Neural cell (in vitro differentiated cells): ENCODE measurements at regions not wholly inside any gene's neighbourhood (a gene's known extent, or its start where the extent isn't known, plus 50 kb on each side); places are given as distances from the start of the nearest gene placed in this dataset.

ENCODE experiments used
- H2AFZ ChIP-seq: fragments of 200-600, 300-800 bp; sonication (generic), shearing (Covaris generic); 2 replicates; pipeline ENCODE4 v1.6.0; 2014; ENCODE audit warnings: low read depth, mild to moderate bottlenecking, antibody characterized with exemption, low read length, moderate library complexity
- H3F3A ChIP-seq: fragments of 200-600 bp; shearing (Covaris generic); 2 replicates; pipeline ENCODE4 v1.6.1; 2016; ENCODE audit warnings: mild to moderate bottlenecking, moderate library complexity, mixed read lengths, antibody characterized with exemption, low read length; ENCODE audit not compliant: insufficient read depth, poor library complexity, severe bottlenecking
- H3K27ac ChIP-seq: fragments of 200-600, 300-800 bp; sonication (generic), shearing (Covaris generic); 2 replicates; pipeline ENCODE4 v1.5.1; 2014; ENCODE audit warnings: mild to moderate bottlenecking, low read length, moderate library complexity
- H3K27me3 ChIP-seq: fragments of 300-800, 200-600 bp; sonication (generic), shearing (Covaris generic); 2 replicates; pipeline ENCODE4 v1.6.0; 2014; ENCODE audit warnings: mild to moderate bottlenecking, low read depth, low read length, moderate library complexity; ENCODE audit not compliant: insufficient read depth
- H3K36me3 ChIP-seq: fragments of 300-800, 200-600 bp; sonication (generic), shearing (Covaris generic); 2 replicates; pipeline ENCODE4 v1.5.1; 2014; ENCODE audit warnings: mild to moderate bottlenecking, antibody characterized with exemption, low read length, moderate library complexity; ENCODE audit not compliant: insufficient read depth
- H3K4me2 ChIP-seq: fragments of 300-800, 200-600 bp; sonication (generic), shearing (Covaris generic); 2 replicates; pipeline ENCODE4 v1.6.0; 2014; ENCODE audit warnings: mild to moderate bottlenecking, low read length
- H3K4me3 ChIP-seq: fragments of 300-800, 200-600 bp; sonication (generic), shearing (Covaris generic); 2 replicates; pipeline ENCODE4 v1.5.1; 2014; ENCODE audit warnings: mild to moderate bottlenecking, low read length, moderate library complexity
- H3K79me2 ChIP-seq: fragments of 200-600 bp; shearing (Covaris generic); replicated peaks from 2 replicates; pipeline ENCODE4 v1.6.0; 2014; ENCODE audit warnings: mild to moderate bottlenecking, low read length, moderate library complexity; ENCODE audit not compliant: insufficient read depth
- H3K9ac ChIP-seq: fragments of 300-800, 200-600 bp; sonication (generic), shearing (Covaris generic); 2 replicates; pipeline ENCODE4 v1.6.1; 2016; ENCODE audit warnings: mild to moderate bottlenecking, low read length, mixed read lengths
- H3K9me2 ChIP-seq: fragments of 200-600 bp; shearing (Covaris generic); 2 replicates; pipeline ENCODE4 v1.6.1; 2016; ENCODE audit warnings: mild to moderate bottlenecking, low read length, mixed read lengths; ENCODE audit not compliant: insufficient read depth
- H3K9me3 ChIP-seq: fragments of 200-600, 300-800 bp; sonication (generic), shearing (Covaris generic); 2 replicates; pipeline ENCODE4 v1.6.1; 2016; ENCODE audit warnings: mild to moderate bottlenecking, mixed run types, low read length, moderate library complexity, mixed read lengths
- H4K20me1 ChIP-seq: fragments of 200-600 bp; shearing (Covaris generic); 2 replicates; pipeline ENCODE4 v1.6.1; 2016; ENCODE audit warnings: mild to moderate bottlenecking, mixed run types; ENCODE audit not compliant: insufficient read depth
- EP300 ChIP-seq: fragments of 450-650 bp; conservative IDR thresholded peaks from 2 replicates; pipeline ENCODE4 v1.6.1; 2014; ENCODE audit warnings: antibody characterized with exemption, mild to moderate bottlenecking, moderate library complexity; ENCODE audit not compliant: poor library complexity, severe bottlenecking
- EZH2 ChIP-seq: fragments of 200-600, 300-800 bp; shearing (Covaris generic), sonication (generic); IDR thresholded peaks from 2 replicates; pipeline ENCODE4 v1.6.1; 2014; ENCODE audit warnings: antibody characterized with exemption, low read length, borderline replicate concordance, mild to moderate bottlenecking; ENCODE audit not compliant: insufficient read depth, poor library complexity, severe bottlenecking
- MXI1 ChIP-seq: fragments of 450-650 bp; conservative IDR thresholded peaks from 2 replicates; pipeline ENCODE4 v1.6.1; 2014; ENCODE audit warnings: antibody characterized with exemption, mild to moderate bottlenecking; ENCODE audit not compliant: poor library complexity, severe bottlenecking
- POLR2AphosphoS5 ChIP-seq: IDR thresholded peaks from 2 replicates; pipeline ENCODE4 v1.6.1; 2012
- RAD21 ChIP-seq: fragments of 450-650 bp; conservative IDR thresholded peaks from 2 replicates; pipeline ENCODE4 v1.6.1; 2014; ENCODE audit warnings: antibody characterized with exemption, mild to moderate bottlenecking, moderate library complexity
- REST ChIP-seq: IDR thresholded peaks from 2 replicates; pipeline ENCODE4 v1.6.1; 2012; ENCODE audit warnings: borderline replicate concordance
- SMC3 ChIP-seq: fragments of 450-650 bp; conservative IDR thresholded peaks from 2 replicates; pipeline ENCODE4 v1.6.1; 2014; ENCODE audit warnings: antibody characterized with exemption, mild to moderate bottlenecking, moderate library complexity; ENCODE audit not compliant: poor library complexity
- TAF1 ChIP-seq: IDR thresholded peaks from 2 replicates; pipeline ENCODE4 v1.6.1; 2012; ENCODE audit warnings: low read depth
- TF ChIP-seq, protein P1 (sequence below): fragments of 450-650 bp; IDR thresholded peaks from 2 replicates; pipeline ENCODE4 v1.5.1; 2014; ENCODE audit warnings: antibody characterized with exemption, mild to moderate bottlenecking, moderate library complexity; ENCODE audit not compliant: poor library complexity, severe bottlenecking

GRCh38 chr13:105936816-105937215 lies 598.6 kb downstream of the EFNB2 start:
- TF ChIP-seq MXI1: no peak
- no peak for TF ChIP-seq RAD21
- TF ChIP-seq EZH2: no peak
- TF ChIP-seq POLR2AphosphoS5: no peak
- no peaks in the 10 kb centered on the region for H3K9me3 ChIP-seq
- no peaks in the 10 kb centered on the region for H3K9me2 ChIP-seq
- no peak overlapping the region for H3K4me3 ChIP-seq
- H3K79me2 ChIP-seq: no peaks in the 10 kb centered on the region
- no peak overlapping the region for H3K27ac ChIP-seq
- H4K20me1 ChIP-seq: no peaks in the 10 kb centered on the region
- no peaks in the 10 kb centered on the region for H3F3A ChIP-seq
- no peak overlapping the region for H2AFZ ChIP-seq
- no peaks in the 10 kb centered on the region for H3K36me3 ChIP-seq
- H3K4me2 ChIP-seq: no peak overlapping the region
- no peak overlapping the region for H3K9ac ChIP-seq
- no peaks in the 10 kb centered on the region for H3K27me3 ChIP-seq

DNA sequence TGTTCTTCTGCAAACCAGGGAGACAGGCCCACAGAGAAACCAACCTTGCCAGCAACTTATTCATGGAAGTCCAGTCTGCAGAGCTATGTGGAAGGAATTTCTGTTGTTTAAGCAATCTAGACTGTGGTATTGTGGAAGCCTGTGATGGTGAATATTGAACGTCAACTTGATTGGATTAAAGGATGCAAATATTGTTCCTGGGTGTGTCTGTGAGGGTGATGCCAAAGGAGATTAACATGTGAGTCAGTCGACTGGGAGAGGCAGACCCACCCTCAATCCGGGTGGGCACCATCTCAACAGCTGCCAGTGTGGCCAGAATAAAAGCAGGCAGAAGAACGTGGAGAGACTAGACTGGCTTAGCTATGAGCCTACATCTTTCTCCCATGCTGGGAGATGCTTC lies 606.0 kb downstream of the EFNB2 start:
- H3K9ac ChIP-seq: no peak overlapping the region
- TF ChIP-seq TAF1 (no peak), POLR2AphosphoS5 (no peak), EZH2 (no peak), SMC3 (no peak), REST (no peak), RAD21 (no peak), MXI1 (no peak), EP300 (no peak)
- TF ChIP-seq, protein P1, sequence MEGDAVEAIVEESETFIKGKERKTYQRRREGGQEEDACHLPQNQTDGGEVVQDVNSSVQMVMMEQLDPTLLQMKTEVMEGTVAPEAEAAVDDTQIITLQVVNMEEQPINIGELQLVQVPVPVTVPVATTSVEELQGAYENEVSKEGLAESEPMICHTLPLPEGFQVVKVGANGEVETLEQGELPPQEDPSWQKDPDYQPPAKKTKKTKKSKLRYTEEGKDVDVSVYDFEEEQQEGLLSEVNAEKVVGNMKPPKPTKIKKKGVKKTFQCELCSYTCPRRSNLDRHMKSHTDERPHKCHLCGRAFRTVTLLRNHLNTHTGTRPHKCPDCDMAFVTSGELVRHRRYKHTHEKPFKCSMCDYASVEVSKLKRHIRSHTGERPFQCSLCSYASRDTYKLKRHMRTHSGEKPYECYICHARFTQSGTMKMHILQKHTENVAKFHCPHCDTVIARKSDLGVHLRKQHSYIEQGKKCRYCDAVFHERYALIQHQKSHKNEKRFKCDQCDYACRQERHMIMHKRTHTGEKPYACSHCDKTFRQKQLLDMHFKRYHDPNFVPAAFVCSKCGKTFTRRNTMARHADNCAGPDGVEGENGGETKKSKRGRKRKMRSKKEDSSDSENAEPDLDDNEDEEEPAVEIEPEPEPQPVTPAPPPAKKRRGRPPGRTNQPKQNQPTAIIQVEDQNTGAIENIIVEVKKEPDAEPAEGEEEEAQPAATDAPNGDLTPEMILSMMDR: no peak
- H3K9me3 ChIP-seq: no peaks in the 10 kb centered on the region
- no peaks in the 10 kb centered on the region for H3F3A ChIP-seq
- no peaks in the 10 kb centered on the region for H3K36me3 ChIP-seq
- no peak overlapping the region for H3K4me3 ChIP-seq
- H4K20me1 ChIP-seq: no peaks in the 10 kb centered on the region
- H2AFZ ChIP-seq: no peak overlapping the region
- H3K27ac ChIP-seq: no peak overlapping the region
- no peaks in the 10 kb centered on the region for H3K27me3 ChIP-seq
- no peaks in the 10 kb centered on the region for H3K79me2 ChIP-seq
- H3K9me2 ChIP-seq: no peaks in the 10 kb centered on the region
- H3K4me2 ChIP-seq: no peak overlapping the region

DNA sequence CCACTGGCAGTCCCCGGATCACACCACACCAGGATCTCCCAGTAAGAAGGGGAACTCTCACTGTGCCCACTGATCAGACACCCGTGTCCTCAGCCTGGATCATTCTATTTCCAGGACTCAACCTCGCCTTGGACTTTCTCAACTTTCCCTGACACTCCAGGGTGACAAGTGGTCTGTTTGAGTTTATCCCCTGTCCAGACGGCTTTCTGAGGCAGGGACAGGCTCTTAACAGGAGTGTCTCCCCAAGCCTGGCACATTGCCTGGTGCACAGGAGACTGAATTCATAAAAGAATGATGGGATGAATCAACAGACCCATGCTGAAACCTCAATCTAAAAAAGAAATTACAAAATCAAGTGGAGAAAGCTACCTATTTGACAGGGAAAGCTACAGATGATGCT lies 606.6 kb downstream of the EFNB2 start:
- no peak overlapping the region for H3K4me3 ChIP-seq
- TF ChIP-seq, protein P1: no peak
- TF ChIP-seq RAD21 (no peak), POLR2AphosphoS5 (no peak), MXI1 (no peak), TAF1 (no peak), EZH2 (no peak), EP300 (no peak), SMC3 (no peak), REST (no peak)
- no peak overlapping the region for H3K4me2 ChIP-seq
- no peak overlapping the region for H2AFZ ChIP-seq
- H3K36me3 ChIP-seq: no peaks in the 10 kb centered on the region
- no peaks in the 10 kb centered on the region for H3K79me2 ChIP-seq
- no peak overlapping the region for H3K9ac ChIP-seq
- no peaks in the 10 kb centered on the region for H3F3A ChIP-seq
- H3K9me3 ChIP-seq: no peaks in the 10 kb centered on the region
- H3K9me2 ChIP-seq: no peaks in the 10 kb centered on the region
- H3K27ac ChIP-seq: no peak overlapping the region
- H3K27me3 ChIP-seq: no peaks in the 10 kb centered on the region
- no peaks in the 10 kb centered on the region for H4K20me1 ChIP-seq
